ENCODE measurements at regions not wholly inside any gene's neighbourhood (a gene's known extent, or its start where the extent isn't known, plus 50 kb on each side); places are given as distances from the start of the nearest gene placed in this dataset.

- H3K4me3 ChIP-seq, result no peak overlapping the region
- DNase-seq (ENCODE audit: extremely low read depth in 1 of 4, low spot score in 3 of 4), result no peak
- H3K9me1 ChIP-seq (ENCODE audit: control insufficient read depth, insufficient read depth, low read length), result no peaks in the 10 kb centered on the region
- no peaks in the 10 kb centered on the region for H3K4me1 ChIP-seq (replicated peaks in 1 of 2; ENCODE audit: control insufficient read depth in 2 of 2, insufficient read depth in 2 of 2, low read length in 2 of 2)
- no peak overlapping the region for H3K9ac ChIP-seq (ENCODE audit: insufficient read depth in 1 of 2, low read depth in 2 of 2, low read length in 2 of 2)
- ChIA-PET POLR2A (interaction anchor here (0.7 to 3.0 kb wide), 5 partner anchors 11 to 124 kb away, joined by 3 to 8 read pairs (median 3); no protein-coding TSS in a partner anchor), CTCF (ENCODE audit: low intra/inter-chr PET ratio) (no interaction called here)
- H3K79me2 ChIP-seq (ENCODE audit: control insufficient read depth, insufficient read depth, low read length), result no peaks in the 10 kb centered on the region
- no peaks in the 10 kb centered on the region for H4K20me1 ChIP-seq (replicated peaks; ENCODE audit: control insufficient read depth, insufficient read depth, low read length)
- 0% methylated on average over 17 of the region's 17 CpGs for WGBS (ENCODE audit: insufficient coverage, low coverage, missing lambda C conversion rate)
- peaks cover 31 to 38% of the 10 kb centered on the region in 2 experiments for H3K27me3 ChIP-seq (ENCODE audit: control insufficient read depth in 2 of 2, insufficient read depth in 2 of 2, low read length in 2 of 2)
- no peak for FAIRE-seq
- intact Hi-C loops (cut with micrococcal nuclease) (no loop called here), in situ Hi-C loops (cut with MboI) (no loop called here)
- ATAC-seq, result no peak; the same call in 2 of the 3 replicates
- H3K36me3 ChIP-seq (ENCODE audit: control insufficient read depth, insufficient read depth, low read length), result no peaks in the 10 kb centered on the region
- H3K4me2 ChIP-seq (ENCODE audit: insufficient read depth, low read length), result no peak overlapping the region
- no peak for TF ChIP-seq SAP30 (IDR thresholded peaks at IDR 0.05; ENCODE audit: borderline replicate concordance, insufficient read depth, low read depth, low read length, poor library complexity, severe bottlenecking)
- TF ChIP-seq CBX8 (IDR thresholded peaks at IDR 0.05; ENCODE audit: borderline replicate concordance, extremely low read depth, low read depth, low read length, poor library complexity, severe bottlenecking), result peak; percentile 85
- TF ChIP-seq SRF (CRISPR knock-in tag; IDR thresholded peaks at IDR 0.05), result no peak
- no peak overlapping the region for H2AFZ ChIP-seq (ENCODE audit: low read depth, low read length)
- no peak overlapping the region for H3K27ac ChIP-seq (ENCODE audit: extremely low read depth, low read depth, low read length)
- BruUV-seq (replicated peaks), result no TSS peak
- H3K9me3 ChIP-seq (replicated peaks; ENCODE audit: control insufficient read depth, insufficient read depth, low read depth, low read length), result no peaks in the 10 kb centered on the region
These were observed 243.2 kb downstream of the SNX10 start for GRCh38 chr7:26534649-26535482.

Data from K562 (cell line).